Endothelial cell of hepatic sinusoid (primary cell): ENCODE measurements at regions not wholly inside any gene's neighbourhood (a gene's known extent, or its start where the extent isn't known, plus 50 kb on each side); places are given as distances from the start of the nearest gene placed in this dataset.
"Not testable (repeated sequence)": the region's sequence is repeated elsewhere in the genome, so short reads cannot be mapped to it uniquely, and the experiment has no call there.

ENCODE experiments used
- in situ Hi-C: cut with HindIII; loops from 2 replicates; pipeline ENCODE4 v1.10.0; 2017; ENCODE audit warnings: low sequenced_read_pairs

- in situ Hi-C loops, result no loop called here
Measured at GRCh38 chr4:114034189-114034588, 54.7 kb upstream of the ARSJ start.

GRCh38 chr4:114036426-114036825 is 57.0 kb upstream of the ARSJ start:
- in situ Hi-C loops, result no loop called here

- in situ Hi-C loops, result no loop called here
Measured at GRCh38 chr4:114036864-114037263, 57.4 kb upstream of the ARSJ start.

GRCh38 chr4:114037988-114038387 is 58.5 kb upstream of the ARSJ start:
- in situ Hi-C loops, result no loop called here

GRCh38 chr4:114038762-114039387 is 59.4 kb upstream of the ARSJ start:
- in situ Hi-C loops, result no loop called here

- in situ Hi-C loops, result no loop called here
Measured at GRCh38 chr4:114040319-114041116, 61.1 kb upstream of the ARSJ start.

GRCh38 chr4:114041117-114041475 is 61.6 kb upstream of the ARSJ start:
- in situ Hi-C loops, result no loop called here

GRCh38 chr4:114043116-114043515 is 63.7 kb upstream of the ARSJ start:
- in situ Hi-C loops, result no loop called here

- in situ Hi-C loops, result not testable (repeated sequence)
Measured at GRCh38 chr4:114044351-114044750, 64.9 kb upstream of the ARSJ start.

- in situ Hi-C loops, result no loop called here
Measured at GRCh38 chr4:114046331-114046730, 66.9 kb upstream of the ARSJ start.

- in situ Hi-C loops, result not testable (repeated sequence)
Measured at GRCh38 chr4:114048154-114048553, 68.7 kb upstream of the ARSJ start.

- in situ Hi-C loops, result no loop called here
Measured at GRCh38 chr4:114052227-114052626, 72.8 kb upstream of the ARSJ start.

GRCh38 chr4:114056599-114056998 is 77.2 kb upstream of the ARSJ start:
- in situ Hi-C loops, result no loop called here

GRCh38 chr4:114057746-114058145 is 78.3 kb upstream of the ARSJ start:
- in situ Hi-C loops, result no loop called here

- in situ Hi-C loops, result no loop called here
Measured at GRCh38 chr4:114062499-114062898, 83.1 kb upstream of the ARSJ start.

- in situ Hi-C loops, result no loop called here
Measured at GRCh38 chr4:114072781-114073180, 93.3 kb upstream of the ARSJ start.

- in situ Hi-C loops, result no loop called here
Measured at GRCh38 chr4:114076899-114077570, 97.6 kb upstream of the ARSJ start.

GRCh38 chr4:114077610-114078009 is 98.2 kb upstream of the ARSJ start:
- in situ Hi-C loops, result no loop called here

GRCh38 chr4:114078636-114079035 is 99.2 kb upstream of the ARSJ start:
- in situ Hi-C loops, result no loop called here

GRCh38 chr4:114081783-114082182 is 102.3 kb upstream of the ARSJ start:
- in situ Hi-C loops, result no loop called here

- in situ Hi-C loops, result no loop called here
Measured at GRCh38 chr4:114082348-114082747, 102.9 kb upstream of the ARSJ start.
